ENCODE measurements at regions not wholly inside any gene's neighbourhood (a gene's known extent, or its start where the extent isn't known, plus 50 kb on each side); places are given as distances from the start of the nearest gene placed in this dataset.

- no peak for DNase-seq
These were observed 386.6 kb upstream of the THBS1 start for GRCh38 chr15:39194106-39194830.

- peak; percentile 68 for DNase-seq
These were observed 384.9 kb upstream of the THBS1 start for GRCh38 chr15:39195961-39196486.

- no peak for DNase-seq
These were observed 382.6 kb upstream of the THBS1 start for GRCh38 chr15:39198044-39199000.

GRCh38 chr15:39199076-39199475, 381.8 kb upstream of the THBS1 start:
- DNase-seq: no peak

GRCh38 chr15:39200586-39200985, 380.3 kb upstream of the THBS1 start:
- no peak for DNase-seq

GRCh38 chr15:39202641-39203040, 378.2 kb upstream of the THBS1 start:
- no peak for DNase-seq

GRCh38 chr15:39204031-39204430, 376.8 kb upstream of the THBS1 start:
- DNase-seq: no peak

- no peak for DNase-seq
These were observed 375.8 kb upstream of the THBS1 start for GRCh38 chr15:39205081-39205480.

GRCh38 chr15:39205506-39206371, 375.1 kb upstream of the THBS1 start:
- no peak for DNase-seq

- no peak for DNase-seq
These were observed 373.3 kb upstream of the THBS1 start for GRCh38 chr15:39207532-39208115.

GRCh38 chr15:39208187-39208586, 372.7 kb upstream of the THBS1 start:
- no peak for DNase-seq

GRCh38 chr15:39209548-39210211, 371.2 kb upstream of the THBS1 start:
- DNase-seq: no peak

GRCh38 chr15:39211108-39211979, 369.5 kb upstream of the THBS1 start:
- DNase-seq: no peak

GRCh38 chr15:39213385-39213840, 367.5 kb upstream of the THBS1 start:
- peak; percentile 73 for DNase-seq

- DNase-seq: no peak
These were observed 365.9 kb upstream of the THBS1 start for GRCh38 chr15:39215015-39215414.

- no peak for DNase-seq
These were observed 364.1 kb upstream of the THBS1 start for GRCh38 chr15:39216816-39217215.

- no peak for DNase-seq
These were observed 361.3 kb upstream of the THBS1 start for GRCh38 chr15:39219608-39220007.

GRCh38 chr15:39226169-39226937, 354.5 kb upstream of the THBS1 start:
- no peak for DNase-seq

- DNase-seq: no peak
These were observed 353.9 kb upstream of the THBS1 start for GRCh38 chr15:39227001-39227400.

- no peak for DNase-seq
These were observed 352.0 kb upstream of the THBS1 start for GRCh38 chr15:39228889-39229288.

All from T1000 (cell line).